Activated CD8-positive, alpha-beta memory T cell treated with anti-CD3 and anti-CD28 coated beads for 1 hour (primary cell): ENCODE measurements at regions not wholly inside any gene's neighbourhood (a gene's known extent, or its start where the extent isn't known, plus 50 kb on each side); places are given as distances from the start of the nearest gene placed in this dataset.

Experiments
- DNase-seq, 2 donors: peaks; one replicate each; pipeline ENCODE4 v3.0.0-alpha.2; 2020; ENCODE audit warnings: low read depth in 1 of 2; ENCODE audit errors: extremely low read depth in 1 of 2

DNA sequence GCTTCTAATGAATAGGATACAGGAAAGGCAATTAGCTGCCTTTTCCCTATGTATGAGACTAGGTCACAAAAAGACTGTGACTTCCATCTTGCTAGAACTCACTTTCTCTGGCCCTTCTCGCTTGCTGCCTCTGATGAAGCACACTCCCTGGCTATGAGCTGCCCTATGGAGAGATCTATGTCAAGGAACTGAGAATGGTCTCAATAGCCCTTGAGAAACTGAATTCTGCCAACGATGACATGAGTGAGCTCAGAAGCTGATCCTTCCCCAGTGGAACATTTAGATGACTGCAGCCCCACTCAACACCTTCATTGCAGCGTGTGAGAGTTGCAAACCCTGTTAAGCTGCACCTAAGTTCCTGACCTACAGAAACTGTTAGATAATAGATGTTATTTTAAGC lies 309.8 kb downstream of the COG6 start:
- no peak for DNase-seq

DNA sequence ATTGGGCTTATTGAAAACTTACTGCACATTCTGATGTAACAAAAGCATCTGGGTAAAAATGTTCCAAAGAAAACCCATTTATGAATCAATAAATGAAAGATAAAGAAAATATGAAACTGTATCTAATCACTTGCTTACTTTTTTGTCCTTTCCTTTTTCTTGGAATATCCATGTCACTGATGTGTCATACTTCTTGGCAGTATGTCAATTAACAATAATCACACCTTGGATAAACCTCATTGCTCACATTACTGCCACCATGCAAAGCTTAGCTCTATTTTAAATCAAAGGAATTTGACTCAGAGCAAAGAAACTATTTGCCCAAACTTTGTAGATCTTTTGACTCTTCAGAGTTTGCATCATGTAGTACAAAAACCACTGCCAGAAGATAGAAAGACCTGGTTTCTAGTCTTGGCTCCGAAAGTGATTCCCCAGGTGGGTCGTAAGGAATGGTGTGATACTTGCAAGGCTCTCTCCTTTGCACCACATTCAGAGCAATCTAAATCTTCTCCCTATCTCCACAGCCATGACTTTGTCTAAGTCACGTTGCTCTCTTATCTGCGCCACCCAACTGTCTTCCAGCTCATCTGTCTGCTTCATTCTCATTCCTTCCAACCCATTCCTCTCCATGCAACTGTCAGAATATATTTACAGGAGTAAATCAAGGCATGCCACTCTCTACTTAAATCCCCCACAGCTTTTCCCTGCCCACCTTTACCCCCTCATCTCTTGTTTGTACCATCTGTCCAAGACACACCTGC lies 311.9 kb downstream of the COG6 start:
- DNase-seq: no peak

DNA sequence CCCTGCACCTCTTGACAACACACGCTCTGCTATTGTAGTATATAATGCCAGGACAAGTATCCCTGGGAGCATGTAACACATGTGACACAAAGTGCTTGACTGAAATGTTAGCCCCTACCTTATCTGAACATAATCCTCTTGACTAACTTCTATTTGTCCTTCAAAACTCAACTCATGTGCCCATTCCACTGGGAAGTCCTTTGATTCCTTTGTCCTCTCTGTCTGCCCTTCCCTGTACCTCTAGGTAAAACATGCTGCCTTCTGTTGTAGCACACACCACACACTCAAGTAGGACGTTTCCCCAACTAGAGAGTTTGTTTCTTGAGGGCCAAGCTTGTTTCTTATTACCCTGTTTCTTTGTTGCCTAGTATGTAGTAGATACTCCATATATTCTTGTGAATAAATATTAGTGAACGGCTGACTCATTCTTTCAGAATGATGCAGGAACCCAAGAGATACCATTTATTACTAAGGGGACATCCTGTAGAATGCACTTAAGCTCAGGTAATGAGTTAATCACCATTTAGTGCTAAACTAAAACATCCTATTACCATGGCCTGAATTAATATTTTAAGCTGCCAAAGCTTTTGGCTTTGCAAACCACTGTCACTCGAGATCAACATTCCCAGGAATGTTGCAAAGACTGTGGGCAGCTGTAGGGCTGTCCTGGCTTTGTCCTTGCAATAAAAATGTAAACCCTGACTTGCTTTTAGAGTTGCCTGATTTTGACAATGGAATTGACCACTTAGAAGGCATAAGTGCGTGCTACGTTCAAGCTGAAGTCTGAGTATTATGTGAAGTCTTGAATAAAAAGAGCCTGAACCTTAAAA lies 313.4 kb downstream of the COG6 start:
- no peak for DNase-seq

DNA sequence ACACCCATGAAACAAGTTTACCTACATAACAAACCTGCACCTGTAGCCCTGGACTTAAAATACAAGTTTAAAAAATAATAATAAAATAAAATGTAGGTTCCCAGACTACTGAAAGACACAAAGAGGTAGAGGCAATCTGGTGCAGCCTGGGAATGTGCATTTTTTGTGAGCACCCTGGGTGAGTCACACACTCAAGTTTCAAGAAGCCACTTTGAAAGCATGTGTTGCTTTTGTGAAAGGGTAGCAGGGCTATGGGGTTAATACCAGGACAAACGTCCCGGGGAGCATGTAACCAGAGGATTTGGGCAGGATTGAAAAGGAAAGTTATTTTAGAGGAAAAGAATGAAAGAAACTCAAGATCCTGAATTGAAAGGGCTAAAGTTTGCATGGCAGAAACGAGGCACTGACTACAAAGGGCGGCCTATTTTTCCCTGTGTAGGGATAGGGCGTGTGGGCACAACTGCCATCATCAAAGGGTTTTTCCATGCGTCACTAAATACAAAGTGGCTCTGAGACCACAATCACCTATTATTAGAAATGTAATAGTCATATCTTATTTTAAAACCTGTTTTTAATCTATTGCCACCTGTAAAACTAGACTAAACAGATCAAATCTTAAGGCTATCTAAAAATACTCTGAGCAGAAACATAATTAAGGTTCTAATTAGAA lies 314.9 kb downstream of the COG6 start:
- DNase-seq: no peak

DNA sequence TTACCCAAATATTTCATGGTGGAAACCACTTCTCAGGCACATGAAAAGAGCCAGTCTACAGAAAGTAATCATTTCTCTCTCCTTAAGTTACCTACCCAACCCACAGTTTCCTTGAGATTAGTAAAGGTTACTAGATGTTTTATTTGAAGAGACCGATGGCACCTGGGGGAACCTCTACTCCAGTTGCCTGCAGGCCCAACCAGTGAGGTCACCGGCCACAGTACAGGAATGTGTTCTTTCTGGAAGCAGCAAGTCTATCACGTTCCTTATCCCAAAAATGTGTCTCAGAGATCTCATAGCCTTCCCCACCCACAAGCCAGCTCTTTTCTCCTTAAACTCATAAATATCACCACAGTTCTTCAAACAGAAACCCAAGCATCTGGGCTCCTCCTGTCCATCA lies 316.1 kb downstream of the COG6 start:
- DNase-seq: no peak

DNA sequence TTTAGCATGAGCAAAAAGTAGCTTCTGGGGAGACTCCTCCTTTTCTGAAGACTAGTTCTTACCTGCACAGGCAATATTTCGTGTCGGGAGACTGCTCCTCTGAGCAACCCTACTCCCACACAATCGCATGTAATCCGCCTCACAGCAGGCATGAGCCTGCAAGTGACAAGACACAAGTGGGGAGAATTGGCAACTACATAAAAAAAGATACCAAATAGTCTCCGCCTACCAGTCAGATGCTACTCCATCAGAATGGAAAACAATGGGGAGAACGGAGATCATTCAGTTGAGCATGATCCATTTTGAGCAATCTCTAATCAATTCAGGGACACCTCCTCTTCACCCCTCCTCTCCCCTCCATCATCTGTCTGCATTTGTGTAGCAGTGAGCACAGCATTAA lies 321.0 kb downstream of the COG6 start:
- no peak for DNase-seq

DNA sequence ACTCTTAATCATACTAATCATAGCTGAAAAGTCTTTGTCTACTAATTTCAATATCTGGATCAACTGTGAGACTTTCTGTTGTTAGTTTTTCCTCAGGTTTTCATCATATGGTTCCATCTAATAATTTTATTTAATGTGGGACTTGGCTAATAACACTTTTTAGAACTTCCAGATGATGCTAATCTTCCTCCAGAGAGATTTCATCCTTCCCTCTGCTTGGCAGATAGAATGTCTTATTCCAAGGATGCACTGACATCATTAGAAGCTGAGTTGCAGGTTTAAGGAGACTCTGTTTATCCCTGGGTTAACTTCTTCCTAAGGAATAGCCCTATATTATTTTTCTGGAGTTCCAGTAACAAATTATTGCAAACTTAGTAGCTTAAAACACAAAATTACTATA lies 325.6 kb downstream of the COG6 start:
- no peak for DNase-seq

DNA sequence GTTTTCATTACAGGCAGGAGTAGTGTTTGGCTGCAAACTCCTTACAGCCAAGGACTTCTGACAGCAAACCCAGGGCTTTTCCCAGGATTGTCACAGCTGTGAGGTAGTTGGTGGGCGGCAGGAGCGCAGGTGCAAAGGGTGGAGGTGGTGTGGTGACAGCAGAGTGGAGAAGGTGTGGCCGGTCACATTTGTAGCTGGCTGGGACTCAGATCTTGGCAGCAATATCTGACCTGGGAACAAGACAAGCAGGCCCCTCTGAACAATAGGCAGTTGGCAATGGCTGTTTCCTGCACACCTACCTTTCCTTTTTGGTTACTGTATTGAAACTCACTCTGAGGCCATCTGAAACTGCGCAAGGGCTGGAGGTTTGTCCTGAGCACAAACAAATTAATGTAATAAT lies 327.3 kb downstream of the COG6 start:
- DNase-seq: no peak

DNA sequence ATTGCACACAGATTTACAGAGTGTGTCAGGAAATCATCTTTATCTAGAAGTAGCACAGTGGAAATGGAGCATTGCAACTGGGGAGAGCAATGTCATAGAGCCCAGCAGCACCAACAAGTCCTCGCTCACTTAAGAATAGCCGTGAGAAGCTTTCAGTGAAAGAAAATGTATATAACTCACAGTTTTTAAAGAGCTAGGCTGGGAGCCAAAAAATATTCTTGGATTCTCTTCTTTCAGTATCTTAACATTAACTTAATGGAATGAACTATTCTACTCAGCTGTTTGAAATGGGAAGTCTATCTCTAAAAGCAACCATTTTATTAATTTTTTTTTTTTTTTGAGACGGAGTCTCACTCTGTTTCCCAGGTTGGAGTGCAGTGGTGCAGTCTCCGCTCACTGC lies 329.6 kb downstream of the COG6 start:
- DNase-seq: no peak

DNA sequence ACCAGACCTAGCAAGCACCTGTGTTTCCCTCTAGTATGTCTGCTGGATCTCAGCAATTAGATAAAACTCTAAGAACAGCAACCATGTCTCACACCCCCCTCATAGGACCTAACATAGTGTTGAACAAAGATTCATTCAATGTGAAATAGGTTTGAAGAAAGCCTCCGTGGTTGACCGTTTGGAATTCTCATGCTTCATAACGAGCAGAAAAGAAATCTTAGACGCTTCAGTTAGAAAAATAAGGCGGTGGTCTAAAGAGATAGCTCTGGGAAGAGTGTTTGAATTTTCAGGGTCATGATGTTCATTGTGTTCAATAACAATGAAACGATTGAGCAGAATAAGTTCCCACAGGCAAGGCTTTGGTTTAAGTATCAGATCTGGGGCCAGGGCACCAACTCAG lies 332.9 kb downstream of the COG6 start:
- DNase-seq: no peak

DNA sequence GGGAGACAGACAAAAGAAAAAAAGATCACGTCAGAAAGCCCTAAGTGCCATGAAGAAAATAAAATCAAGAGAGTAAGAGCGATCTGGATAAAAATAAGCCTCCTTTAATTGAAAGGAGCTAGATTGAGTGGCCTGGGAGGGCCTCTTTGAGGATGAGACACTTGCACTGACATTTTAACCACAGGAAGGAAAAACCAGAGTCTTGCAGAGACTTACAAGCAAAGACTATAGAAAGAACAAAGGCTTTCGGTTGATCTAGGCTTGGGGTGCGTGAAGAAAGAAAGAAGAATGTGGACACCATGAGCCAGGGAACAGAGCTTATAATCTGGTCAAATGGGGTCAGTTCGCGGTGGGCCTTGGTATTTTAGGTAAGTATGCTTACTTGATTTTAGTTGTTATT lies 342.7 kb downstream of the COG6 start:
- DNase-seq: no peak

DNA sequence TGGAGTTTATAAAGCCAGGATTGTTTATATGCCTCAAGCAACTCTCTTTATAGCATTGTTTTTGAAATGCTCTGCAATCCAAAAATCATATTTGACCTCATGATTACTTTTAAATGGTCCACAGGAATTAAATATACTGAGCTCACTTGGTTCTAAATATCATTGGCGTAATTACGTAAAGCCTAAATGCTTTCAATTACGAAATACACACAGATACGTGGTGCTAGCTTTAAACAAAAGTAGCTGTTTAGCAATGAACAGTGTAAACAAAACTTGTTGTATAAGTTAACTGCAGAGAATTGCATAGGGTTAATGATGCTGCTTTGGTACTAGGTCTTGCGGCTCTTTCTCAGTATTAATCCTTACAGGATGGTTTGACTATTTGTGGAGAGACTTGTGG lies 346.6 kb downstream of the COG6 start:
- no peak for DNase-seq

DNA sequence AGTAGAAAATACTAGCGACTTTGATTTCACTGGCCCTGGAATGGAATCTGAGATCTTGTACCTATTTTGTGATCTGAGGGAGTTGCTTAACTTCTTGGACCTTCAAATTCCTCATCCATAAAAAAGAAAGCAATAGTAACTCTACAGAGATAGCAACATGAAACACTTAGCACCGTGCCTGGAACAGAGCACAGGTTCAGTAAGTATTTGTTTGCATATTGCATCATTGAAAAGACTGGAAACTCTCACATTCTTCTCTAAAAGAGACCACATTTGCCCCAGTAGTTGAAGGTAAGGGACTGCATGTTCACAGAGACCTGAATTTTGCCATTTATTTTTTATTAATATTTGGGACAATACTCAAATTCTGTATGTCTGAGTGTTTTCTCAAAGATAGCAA lies 358.1 kb downstream of the COG6 start:
- DNase-seq: no peak

DNA sequence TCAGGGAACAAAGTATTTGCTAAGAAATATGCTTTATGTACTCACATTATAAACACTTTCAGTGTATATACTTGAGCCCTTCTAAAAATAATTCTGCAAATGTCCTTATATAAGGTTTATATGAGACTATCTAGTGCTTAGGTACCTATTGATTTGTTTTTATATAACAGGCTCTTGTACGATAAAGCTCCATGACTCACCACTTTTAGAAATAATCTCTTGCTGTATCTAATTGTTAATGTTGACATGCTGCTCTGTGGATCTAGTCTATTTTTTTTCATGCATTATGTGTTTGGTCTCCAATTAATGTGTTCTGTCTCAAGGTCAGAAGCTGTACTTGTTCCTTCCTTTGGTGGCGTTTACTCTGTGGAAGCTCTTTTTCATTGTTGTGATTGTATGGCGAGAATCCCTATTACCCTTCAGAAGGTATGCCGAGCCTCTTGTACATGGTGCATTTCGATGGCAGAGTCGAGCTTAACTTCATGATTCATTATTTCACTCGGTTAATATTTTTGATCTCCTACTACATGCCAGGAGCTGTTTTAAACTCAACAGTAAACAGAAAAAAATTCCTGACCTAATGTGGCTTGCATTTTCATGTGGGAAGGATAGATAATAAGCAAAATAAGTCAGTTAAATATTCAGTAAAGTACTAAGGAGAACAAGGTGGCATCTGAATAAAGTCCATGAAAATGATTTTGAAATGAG lies 361.6 kb downstream of the COG6 start:
- DNase-seq: no peak

DNA sequence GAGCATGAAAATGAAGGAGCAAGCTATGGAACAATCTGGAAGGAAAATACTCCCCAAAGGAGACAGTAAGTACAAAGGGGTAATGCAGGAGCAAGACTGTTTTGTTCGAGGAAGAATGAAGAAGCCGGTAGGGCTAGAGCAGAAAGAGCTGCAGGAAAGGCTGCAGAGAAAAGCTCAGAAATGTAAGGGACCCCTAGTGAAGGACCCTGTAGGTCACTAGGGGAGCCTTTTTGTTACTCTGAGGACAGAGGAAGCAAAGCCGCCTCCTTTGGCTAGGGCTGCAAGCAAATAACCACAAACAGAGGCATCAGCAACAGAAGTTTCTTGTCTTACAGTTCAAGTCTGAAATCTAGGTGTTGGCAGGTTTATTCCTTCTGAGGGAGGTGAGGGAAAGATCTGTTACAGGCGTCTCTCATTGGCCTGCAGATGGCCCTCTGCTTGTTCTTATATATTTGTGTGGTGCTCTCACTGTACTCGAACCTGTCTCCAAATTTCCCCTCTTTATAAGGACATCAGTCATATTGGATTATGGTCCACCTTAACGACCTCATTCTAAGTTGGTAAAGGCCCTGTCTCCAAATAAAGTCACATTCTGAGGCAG lies 362.3 kb downstream of the COG6 start:
- DNase-seq: no peak

DNA sequence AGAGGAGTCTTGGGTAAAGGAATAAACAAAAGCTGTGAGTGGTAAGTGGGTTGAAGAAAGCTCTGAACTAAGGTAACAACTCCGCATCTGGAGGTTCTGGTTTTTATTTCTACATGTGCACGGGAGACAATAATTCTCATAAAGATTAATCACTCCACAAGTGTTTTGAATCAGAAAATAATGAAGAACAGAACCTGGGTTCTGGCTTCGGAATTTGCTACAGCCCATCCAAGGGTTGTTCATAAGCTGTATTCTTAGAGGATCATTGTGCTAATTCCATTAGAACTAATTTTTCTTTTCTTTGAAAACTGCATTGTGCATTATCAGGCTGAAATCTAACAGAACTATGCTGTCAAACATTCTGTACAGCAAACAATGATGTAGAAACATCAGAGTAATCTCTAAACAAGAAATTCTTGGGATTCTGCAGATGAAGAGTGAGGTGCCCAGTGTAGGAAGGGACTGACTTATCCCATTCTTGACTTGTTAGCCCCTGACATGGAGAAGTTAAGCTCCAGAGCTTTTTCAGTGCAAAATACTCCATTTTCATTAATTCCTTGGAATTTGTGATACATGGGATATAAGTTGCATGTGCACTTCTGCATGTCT lies 368.2 kb downstream of the COG6 start:
- no peak for DNase-seq

DNA sequence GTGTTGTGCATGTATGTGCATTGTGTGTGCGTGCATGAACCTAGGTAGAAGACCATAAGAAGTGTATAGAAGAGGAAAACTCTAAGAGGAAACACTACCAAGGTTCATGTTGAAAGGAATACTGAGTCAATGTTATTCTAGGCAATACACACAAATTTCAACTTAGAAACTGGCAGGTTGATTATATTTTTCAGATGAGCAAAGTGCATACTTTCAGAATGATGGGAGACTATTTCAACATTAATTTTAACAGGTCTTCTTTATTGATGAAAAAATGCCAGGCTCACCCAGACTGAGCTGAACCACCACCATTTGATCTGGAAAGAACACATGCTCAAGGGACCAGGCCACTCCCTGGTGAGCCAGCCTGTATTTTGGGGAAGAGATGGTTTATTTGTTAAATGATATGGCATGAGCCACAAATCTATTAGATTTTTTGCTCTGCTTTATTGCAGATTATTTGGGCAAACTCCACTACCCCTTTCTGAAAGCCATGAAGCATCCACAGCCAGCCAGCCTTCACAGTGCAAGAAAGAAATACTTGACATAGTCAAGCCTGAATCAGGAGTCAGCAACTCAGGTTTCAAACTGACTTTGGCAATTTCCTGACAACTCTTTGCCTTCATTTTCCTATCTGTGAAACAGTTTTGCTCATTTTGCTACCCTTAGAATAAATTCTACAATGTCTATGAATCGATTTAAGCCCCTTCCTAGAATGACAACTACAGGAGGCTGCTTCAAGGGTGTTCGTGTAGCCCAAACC lies 368.9 kb downstream of the COG6 start:
- DNase-seq: no peak

DNA sequence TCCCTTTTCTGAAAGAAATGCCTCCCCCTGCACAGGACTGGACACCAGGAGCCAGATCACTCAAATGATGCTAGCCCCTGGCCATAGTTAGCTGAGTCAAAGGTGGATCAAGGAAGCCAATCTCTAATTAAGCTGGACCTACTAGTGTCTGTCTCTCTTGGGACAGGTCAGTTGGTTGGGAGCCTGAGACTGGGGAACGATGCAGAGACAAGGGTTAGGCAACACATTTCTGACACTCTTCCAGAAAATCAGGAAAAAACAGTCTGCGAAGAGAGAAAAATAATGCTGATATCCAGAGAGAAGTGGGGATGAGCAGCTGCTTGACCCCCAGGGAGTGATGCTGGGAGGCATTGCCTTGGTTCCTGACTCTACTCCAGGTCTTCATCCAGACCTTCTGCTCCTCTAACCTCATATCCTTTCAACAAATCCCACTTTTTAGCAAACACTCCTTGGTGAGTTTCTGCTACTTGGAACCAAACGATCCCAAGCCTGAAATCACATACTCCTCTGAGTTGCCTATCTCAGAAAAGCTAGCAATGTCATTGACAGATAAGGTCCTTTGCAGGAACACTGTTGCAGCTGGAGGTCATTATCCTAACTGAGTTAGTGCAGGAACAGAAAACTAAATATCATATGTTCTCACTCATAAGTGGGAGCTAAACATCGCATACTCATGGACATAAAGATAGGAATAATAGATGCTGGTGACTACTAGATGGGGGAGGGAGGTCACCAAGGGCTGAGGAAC lies 369.7 kb downstream of the COG6 start:
- DNase-seq: no peak

DNA sequence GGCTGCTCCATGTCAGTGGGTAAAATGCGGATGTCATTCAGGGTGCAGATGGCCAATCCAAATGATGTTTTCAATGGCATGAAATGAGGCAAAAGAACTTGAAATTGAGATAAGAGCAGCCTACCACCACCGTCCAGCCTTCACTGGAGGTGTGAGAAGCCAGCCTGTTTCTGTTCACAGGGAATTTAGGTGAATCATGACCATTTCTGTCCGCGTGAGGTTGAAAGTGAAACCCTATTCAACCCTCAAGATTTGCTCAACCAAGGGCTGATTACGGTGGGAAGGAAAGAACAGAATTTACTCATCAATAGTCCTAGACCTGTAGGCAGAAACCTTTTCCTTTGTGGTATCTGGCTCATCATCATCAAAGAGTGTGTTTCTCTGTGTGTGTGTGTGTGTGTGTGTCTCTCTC lies 370.7 kb downstream of the COG6 start:
- no peak for DNase-seq
